ENCODE measurements at regions not wholly inside any gene's neighbourhood (a gene's known extent, or its start where the extent isn't known, plus 50 kb on each side); places are given as distances from the start of the nearest gene placed in this dataset.

DNA sequence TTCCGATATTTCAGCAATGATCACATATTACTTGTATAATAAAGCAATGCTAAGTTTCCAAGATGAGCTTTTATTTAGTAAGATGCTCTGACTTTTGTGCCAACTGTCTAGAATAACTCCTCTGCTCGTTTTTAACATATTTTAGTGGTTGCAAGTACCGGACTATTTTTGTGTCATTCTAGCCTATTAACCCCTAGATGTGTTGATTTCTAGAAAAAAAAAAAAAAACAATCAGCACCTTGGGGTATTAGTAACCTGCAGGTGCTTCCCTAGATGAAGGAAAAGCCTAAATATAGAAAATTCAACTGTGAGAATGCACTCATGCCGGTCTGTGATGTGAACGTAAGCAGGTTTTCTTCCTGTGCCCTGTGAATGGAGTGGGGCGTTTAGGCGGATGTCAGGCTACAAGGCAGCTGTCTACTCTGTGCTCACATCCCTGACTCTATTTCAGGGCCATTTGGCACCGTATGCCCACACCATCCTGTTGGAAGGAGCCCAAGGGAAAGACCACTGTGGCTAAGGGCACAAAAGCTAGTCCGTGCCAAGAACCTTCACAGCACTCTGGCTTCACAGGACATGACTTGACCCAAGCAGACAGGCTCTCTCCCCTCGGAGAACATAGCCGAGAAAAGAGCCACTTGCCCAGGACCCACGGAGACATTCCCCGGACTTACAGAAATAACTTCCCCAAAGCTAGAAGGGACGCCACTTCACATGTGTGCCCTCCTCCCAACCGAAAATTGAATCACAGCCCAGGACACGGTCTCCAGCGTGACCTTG is 60.9 kb upstream of the AGAP1 start:
- TF ChIP-seq HOXA7 (CRISPR knock-in tag; IDR thresholded peaks at IDR 0.05) (no peak), ZSCAN20 (CRISPR knock-in tag; IDR thresholded peaks at IDR 0.05) (no peak), BHLHE40 (IDR thresholded peaks at IDR 0.05; ENCODE audit: low read depth, low read length) (no peak), HEYL (CRISPR knock-in tag; IDR thresholded peaks at IDR 0.05) (no peak), FOSB (CRISPR knock-in tag; IDR thresholded peaks at IDR 0.05) (no peak), SMC3 (IDR thresholded peaks at IDR 0.05) (no peak), RCOR1 (IDR thresholded peaks at IDR 0.05; ENCODE audit: low read depth, low read length) (no peak), CHD2 (IDR thresholded peaks at IDR 0.05; ENCODE audit: low read length, partially characterized antibody) (no peak), ZC3H11A (IDR thresholded peaks at IDR 0.05) (no peak), HDAC2 (IDR thresholded peaks at IDR 0.05) (no peak), KDM1A (IDR thresholded peaks at IDR 0.05; ENCODE audit: low read depth) (no peak)
- TF ChIP-seq, protein P1, sequence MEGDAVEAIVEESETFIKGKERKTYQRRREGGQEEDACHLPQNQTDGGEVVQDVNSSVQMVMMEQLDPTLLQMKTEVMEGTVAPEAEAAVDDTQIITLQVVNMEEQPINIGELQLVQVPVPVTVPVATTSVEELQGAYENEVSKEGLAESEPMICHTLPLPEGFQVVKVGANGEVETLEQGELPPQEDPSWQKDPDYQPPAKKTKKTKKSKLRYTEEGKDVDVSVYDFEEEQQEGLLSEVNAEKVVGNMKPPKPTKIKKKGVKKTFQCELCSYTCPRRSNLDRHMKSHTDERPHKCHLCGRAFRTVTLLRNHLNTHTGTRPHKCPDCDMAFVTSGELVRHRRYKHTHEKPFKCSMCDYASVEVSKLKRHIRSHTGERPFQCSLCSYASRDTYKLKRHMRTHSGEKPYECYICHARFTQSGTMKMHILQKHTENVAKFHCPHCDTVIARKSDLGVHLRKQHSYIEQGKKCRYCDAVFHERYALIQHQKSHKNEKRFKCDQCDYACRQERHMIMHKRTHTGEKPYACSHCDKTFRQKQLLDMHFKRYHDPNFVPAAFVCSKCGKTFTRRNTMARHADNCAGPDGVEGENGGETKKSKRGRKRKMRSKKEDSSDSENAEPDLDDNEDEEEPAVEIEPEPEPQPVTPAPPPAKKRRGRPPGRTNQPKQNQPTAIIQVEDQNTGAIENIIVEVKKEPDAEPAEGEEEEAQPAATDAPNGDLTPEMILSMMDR (IDR thresholded peaks at IDR 0.05), result no peak
- TF ChIP-seq, protein P2, sequence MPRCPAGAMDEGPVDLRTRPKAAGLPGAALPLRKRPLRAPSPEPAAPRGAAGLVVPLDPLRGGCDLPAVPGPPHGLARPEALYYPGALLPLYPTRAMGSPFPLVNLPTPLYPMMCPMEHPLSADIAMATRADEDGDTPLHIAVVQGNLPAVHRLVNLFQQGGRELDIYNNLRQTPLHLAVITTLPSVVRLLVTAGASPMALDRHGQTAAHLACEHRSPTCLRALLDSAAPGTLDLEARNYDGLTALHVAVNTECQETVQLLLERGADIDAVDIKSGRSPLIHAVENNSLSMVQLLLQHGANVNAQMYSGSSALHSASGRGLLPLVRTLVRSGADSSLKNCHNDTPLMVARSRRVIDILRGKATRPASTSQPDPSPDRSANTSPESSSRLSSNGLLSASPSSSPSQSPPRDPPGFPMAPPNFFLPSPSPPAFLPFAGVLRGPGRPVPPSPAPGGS (IDR thresholded peaks at IDR 0.05), result no peak
- TF ChIP-seq, protein P3, sequence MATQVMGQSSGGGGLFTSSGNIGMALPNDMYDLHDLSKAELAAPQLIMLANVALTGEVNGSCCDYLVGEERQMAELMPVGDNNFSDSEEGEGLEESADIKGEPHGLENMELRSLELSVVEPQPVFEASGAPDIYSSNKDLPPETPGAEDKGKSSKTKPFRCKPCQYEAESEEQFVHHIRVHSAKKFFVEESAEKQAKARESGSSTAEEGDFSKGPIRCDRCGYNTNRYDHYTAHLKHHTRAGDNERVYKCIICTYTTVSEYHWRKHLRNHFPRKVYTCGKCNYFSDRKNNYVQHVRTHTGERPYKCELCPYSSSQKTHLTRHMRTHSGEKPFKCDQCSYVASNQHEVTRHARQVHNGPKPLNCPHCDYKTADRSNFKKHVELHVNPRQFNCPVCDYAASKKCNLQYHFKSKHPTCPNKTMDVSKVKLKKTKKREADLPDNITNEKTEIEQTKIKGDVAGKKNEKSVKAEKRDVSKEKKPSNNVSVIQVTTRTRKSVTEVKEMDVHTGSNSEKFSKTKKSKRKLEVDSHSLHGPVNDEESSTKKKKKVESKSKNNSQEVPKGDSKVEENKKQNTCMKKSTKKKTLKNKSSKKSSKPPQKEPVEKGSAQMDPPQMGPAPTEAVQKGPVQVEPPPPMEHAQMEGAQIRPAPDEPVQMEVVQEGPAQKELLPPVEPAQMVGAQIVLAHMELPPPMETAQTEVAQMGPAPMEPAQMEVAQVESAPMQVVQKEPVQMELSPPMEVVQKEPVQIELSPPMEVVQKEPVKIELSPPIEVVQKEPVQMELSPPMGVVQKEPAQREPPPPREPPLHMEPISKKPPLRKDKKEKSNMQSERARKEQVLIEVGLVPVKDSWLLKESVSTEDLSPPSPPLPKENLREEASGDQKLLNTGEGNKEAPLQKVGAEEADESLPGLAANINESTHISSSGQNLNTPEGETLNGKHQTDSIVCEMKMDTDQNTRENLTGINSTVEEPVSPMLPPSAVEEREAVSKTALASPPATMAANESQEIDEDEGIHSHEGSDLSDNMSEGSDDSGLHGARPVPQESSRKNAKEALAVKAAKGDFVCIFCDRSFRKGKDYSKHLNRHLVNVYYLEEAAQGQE (IDR thresholded peaks at IDR 0.05), result no peak
- H3K4me2 ChIP-seq, result no peak overlapping the region
- ChIA-PET CTCF (interaction anchor here (1.0 to 1.9 kb wide), 4 partner anchors 9 to 313 kb away, joined by 4 to 6 read pairs (median 4); no protein-coding TSS in a partner anchor), POLR2A (no interaction called here)
- no peak for DNase-seq (ENCODE audit: low read depth in 1 of 2, low spot score in 1 of 2)
- no peak overlapping the region for H3K27ac ChIP-seq
- no peak for FAIRE-seq
- WGBS (ENCODE audit: missing lambda C conversion rate), result 74% methylated on average over 17 of the region's 17 CpGs
- no peaks in the 10 kb centered on the region for H3K9me3 ChIP-seq
- H3K4me3 ChIP-seq, result no peak overlapping the region
- no peak for ATAC-seq
- no peaks in the 10 kb centered on the region for H3K4me1 ChIP-seq

DNA sequence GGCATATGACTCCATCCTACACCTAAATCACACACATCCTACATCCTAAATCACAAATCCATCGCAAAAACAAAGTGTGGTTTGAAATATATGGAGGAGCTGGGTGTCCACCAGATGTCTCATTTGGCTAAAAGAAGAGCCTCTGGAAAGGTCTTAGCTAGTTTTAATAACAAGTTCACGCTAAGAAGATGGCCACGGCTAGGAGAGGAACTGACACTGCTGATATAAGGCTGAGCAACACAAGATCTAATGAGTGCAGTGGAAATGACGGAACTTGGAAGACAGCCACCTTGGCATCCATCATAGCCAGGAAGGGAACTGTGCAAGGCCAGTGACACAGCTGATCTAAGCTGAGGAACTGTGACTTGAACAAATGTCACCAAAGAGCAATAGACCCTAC is 60.0 kb upstream of the AGAP1 start:
- POLR2A ChIA-PET, result no interaction called here
- ATAC-seq, result peak; percentile 48 to 50; a peak in 5 of 6 replicates
- peak in 1 of 2 experiments; percentile 16 for DNase-seq (ENCODE audit: low read depth in 1 of 2, low spot score in 1 of 2)
- TF ChIP-seq RAD21 (conservative IDR thresholded peaks at IDR 0.05 in 1 of 2, IDR thresholded peaks at IDR 0.05 in 1 of 2) (peak; percentile 33 to 36; a peak in 4 of 5 replicates), CBX8 (IDR thresholded peaks at IDR 0.05) (no peak), HDAC2 (IDR thresholded peaks at IDR 0.05) (no peak), CBX2 (IDR thresholded peaks at IDR 0.05; ENCODE audit: borderline replicate concordance, low read depth) (no peak), SMC3 (IDR thresholded peaks at IDR 0.05) (peak; percentile 25; the same call in 2 of the 3 replicates), ZFP36 (IDR thresholded peaks at IDR 0.05; ENCODE audit: borderline replicate concordance, partially characterized antibody) (no peak)
- TF ChIP-seq, protein P4, sequence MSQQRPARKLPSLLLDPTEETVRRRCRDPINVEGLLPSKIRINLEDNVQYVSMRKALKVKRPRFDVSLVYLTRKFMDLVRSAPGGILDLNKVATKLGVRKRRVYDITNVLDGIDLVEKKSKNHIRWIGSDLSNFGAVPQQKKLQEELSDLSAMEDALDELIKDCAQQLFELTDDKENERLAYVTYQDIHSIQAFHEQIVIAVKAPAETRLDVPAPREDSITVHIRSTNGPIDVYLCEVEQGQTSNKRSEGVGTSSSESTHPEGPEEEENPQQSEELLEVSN (IDR thresholded peaks at IDR 0.05; ENCODE audit: borderline replicate concordance, low read depth), result no peak
- WGBS (ENCODE audit: missing lambda C conversion rate), result 60% methylated on average over 4 of the region's 4 CpGs
- FAIRE-seq, result no peak
- Histone ChIP-seq H3K4me3 (no peak overlapping the region), H3K27ac (no peak overlapping the region), H3K9me3 (no peaks in the 10 kb centered on the region), H3K4me1 (no peaks in the 10 kb centered on the region), H3K4me2 (no peak overlapping the region)
- CTCF ChIA-PET, result interaction anchor here (1.0 to 1.9 kb wide), 4 partner anchors 10 to 313 kb away, joined by 4 to 6 read pairs (median 4); no protein-coding TSS in a partner anchor
